GM12874 (cell line): ENCODE measurements at regions not wholly inside any gene's neighbourhood (a gene's known extent, or its start where the extent isn't known, plus 50 kb on each side); places are given as distances from the start of the nearest gene placed in this dataset.

Experiments
- CTCF ChIP-seq: IDR thresholded peaks from 2 replicates; pipeline ENCODE4 v1.5.1; 2011; ENCODE audit warnings: low read depth, mild to moderate bottlenecking, control low read depth, low read length, moderate library complexity; ENCODE audit not compliant: insufficient read depth

GRCh38 chr20:48141660-48142515 lies 356.6 kb upstream of the SULF2 start:
- no peak for TF ChIP-seq CTCF

GRCh38 chr20:48139262-48140041 lies 354.2 kb upstream of the SULF2 start:
- no peak for TF ChIP-seq CTCF

- TF ChIP-seq CTCF: no peak
Measured at GRCh38 chr20:48132834-48133233, 347.6 kb upstream of the SULF2 start.

- TF ChIP-seq CTCF: no peak
Measured at GRCh38 chr20:48131581-48131980, 346.3 kb upstream of the SULF2 start.

GRCh38 chr20:48129345-48129942 lies 344.2 kb upstream of the SULF2 start:
- no peak for TF ChIP-seq CTCF

- TF ChIP-seq CTCF: no peak
Measured at GRCh38 chr20:48128436-48128835, 343.2 kb upstream of the SULF2 start.

- no peak for TF ChIP-seq CTCF
Measured at GRCh38 chr20:48126227-48126740, 341.0 kb upstream of the SULF2 start.
